Liver (tissue), 8 donors: ENCODE measurements at regions not wholly inside any gene's neighbourhood (a gene's known extent, or its start where the extent isn't known, plus 50 kb on each side); places are given as distances from the start of the nearest gene placed in this dataset.

Experiments
- DNase-seq: peaks from one replicate; pipeline ENCODE4 v3.0.0-alpha.2; 2017; ENCODE audit warnings: low spot score
- H3K27ac ChIP-seq, 2 donors: one replicate each; pipeline ENCODE4 v1.7.0; 2013; ENCODE audit warnings: inconsistent platforms in 2 of 2, low read length in 2 of 2, control low read depth in 1 of 2, low read depth in 1 of 2, mild to moderate bottlenecking in 1 of 2
- H3K27me3 ChIP-seq, 4 donors: one replicate each; pipeline versions ENCODE4 v1.6.1 to v1.7.0; 2013; ENCODE audit warnings: low read length in 3 of 4, inconsistent platforms in 1 of 4, mild to moderate bottlenecking in 1 of 4, moderate library complexity in 1 of 4; ENCODE audit not compliant: control insufficient read depth in 4 of 4, insufficient read depth in 4 of 4
- H3K36me3 ChIP-seq, 4 donors: one replicate each; pipeline versions ENCODE4 v1.6.1 to v1.7.0; 2013; ENCODE audit warnings: low read length in 3 of 4, mild to moderate bottlenecking in 3 of 4, low read depth in 1 of 4, moderate library complexity in 1 of 4; ENCODE audit not compliant: control insufficient read depth in 4 of 4, insufficient read depth in 3 of 4
- H3K4me1 ChIP-seq, 4 donors: one replicate each; pipeline versions ENCODE4 v1.6.1 to v1.7.0; 2013; ENCODE audit warnings: low read length in 3 of 4, mild to moderate bottlenecking in 3 of 4, moderate library complexity in 1 of 4; ENCODE audit not compliant: control insufficient read depth in 4 of 4, insufficient read depth in 4 of 4
- H3K4me3 ChIP-seq, 3 donors: one replicate each; pipeline versions ENCODE4 v1.6.1 to v1.7.0; 2013; ENCODE audit warnings: low read length in 3 of 3, control low read depth in 1 of 3, low read depth in 1 of 3, mild to moderate bottlenecking in 1 of 3
- H3K9ac ChIP-seq, 2 donors: one replicate each; pipeline ENCODE4 v1.7.0; 2013; ENCODE audit warnings: low read length in 2 of 2, mild to moderate bottlenecking in 2 of 2, moderate library complexity in 2 of 2, control low read depth in 1 of 2, low read depth in 1 of 2
- H3K9me3 ChIP-seq, 4 donors: one replicate each; pipeline versions ENCODE4 v1.6.1 to v1.7.0; 2013; ENCODE audit warnings: low read length in 3 of 4; ENCODE audit not compliant: control insufficient read depth in 4 of 4
- EGR1 ChIP-seq, 2 donors: IDR thresholded peaks; 2 replicates each; pipeline ENCODE4 v1.6.1; 2016 to 2018; ENCODE audit warnings: antibody characterized with exemption in 2 of 2, low read depth in 2 of 2
- FOXA1 ChIP-seq: IDR thresholded peaks from 2 replicates; pipeline ENCODE4 v1.6.1; 2016; ENCODE audit warnings: antibody characterized with exemption
- FOXA2 ChIP-seq: IDR thresholded peaks from 2 replicates; pipeline ENCODE4 v1.6.1; 2016; ENCODE audit warnings: antibody characterized with exemption
- GABPA ChIP-seq, 2 donors: IDR thresholded peaks in 1 of 2; conservative IDR thresholded peaks in 1 of 2; 2 replicates each; pipeline ENCODE4 v1.6.1; 2016; ENCODE audit warnings: antibody characterized with exemption in 2 of 2, mild to moderate bottlenecking in 1 of 2, moderate library complexity in 1 of 2
- HNF4A ChIP-seq, 2 donors: conservative IDR thresholded peaks; 2 replicates each; pipeline ENCODE4 v1.6.1; 2016; ENCODE audit warnings: antibody characterized with exemption in 2 of 2, mild to moderate bottlenecking in 2 of 2
- HNF4G ChIP-seq: IDR thresholded peaks from 2 replicates; pipeline ENCODE4 v1.6.1; 2016; ENCODE audit warnings: antibody characterized with exemption
- JUND ChIP-seq, 2 donors: IDR thresholded peaks; 2 replicates each; pipeline ENCODE4 v1.6.1; 2016; ENCODE audit warnings: antibody characterized with exemption in 2 of 2
- NR2F2 ChIP-seq: IDR thresholded peaks from 2 replicates; pipeline ENCODE4 v1.6.1; 2016; ENCODE audit warnings: antibody characterized with exemption
- RAD21 ChIP-seq, 2 donors: IDR thresholded peaks; 2 replicates each; pipeline ENCODE4 v1.6.1; 2016; ENCODE audit warnings: antibody characterized with exemption in 2 of 2, mild to moderate bottlenecking in 2 of 2
- RXRA ChIP-seq, 2 donors: IDR thresholded peaks; 2 replicates each; pipeline ENCODE4 v1.6.1; 2017 to 2018; ENCODE audit warnings: antibody characterized with exemption in 2 of 2, mild to moderate bottlenecking in 1 of 2
- SP1 ChIP-seq: IDR thresholded peaks from 2 replicates; pipeline ENCODE4 v1.6.1; 2018; ENCODE audit warnings: antibody characterized with exemption, mild to moderate bottlenecking
- TAF1 ChIP-seq: conservative IDR thresholded peaks from 2 replicates; pipeline ENCODE4 v1.6.1; 2016; ENCODE audit warnings: antibody characterized with exemption, mild to moderate bottlenecking
- YY1 ChIP-seq: IDR thresholded peaks from 2 replicates; pipeline ENCODE4 v1.6.1; 2016; ENCODE audit warnings: antibody characterized with exemption, mild to moderate bottlenecking
- WGBS: extraction: QIAGEN DNeasy Blood & Tissue Kit; methylation state at CpG from one replicate; pipeline ENCODE4 v1.1.7; 2013; 5-methylcytosine and 5-hydroxymethylcytosine counted together
- TF ChIP-seq, protein P1 (sequence below): IDR thresholded peaks from 2 replicates; pipeline ENCODE4 v1.6.1; 2016; ENCODE audit warnings: antibody characterized with exemption, mild to moderate bottlenecking
- TF ChIP-seq, protein P2 (sequence below): IDR thresholded peaks from 2 replicates; pipeline ENCODE4 v1.6.1; 2016; ENCODE audit warnings: antibody characterized with exemption
- TF ChIP-seq, protein P3 (sequence below): fragments of 150-350 bp; IDR thresholded peaks from 2 replicates; pipeline ENCODE4 v1.5.1; 2017; ENCODE audit warnings: improper control_type of control experiment, low read depth, low read length; ENCODE audit not compliant: missing input control
- TF ChIP-seq, protein P4 (sequence below): IDR thresholded peaks from 2 replicates; pipeline ENCODE4 v1.6.1; 2016; ENCODE audit warnings: antibody characterized with exemption
- donor health status: healthy.
- donor health status: healthy.
- donor health status: healthy.
- donor health status: healthy.
- donor health status: healthy.

DNA sequence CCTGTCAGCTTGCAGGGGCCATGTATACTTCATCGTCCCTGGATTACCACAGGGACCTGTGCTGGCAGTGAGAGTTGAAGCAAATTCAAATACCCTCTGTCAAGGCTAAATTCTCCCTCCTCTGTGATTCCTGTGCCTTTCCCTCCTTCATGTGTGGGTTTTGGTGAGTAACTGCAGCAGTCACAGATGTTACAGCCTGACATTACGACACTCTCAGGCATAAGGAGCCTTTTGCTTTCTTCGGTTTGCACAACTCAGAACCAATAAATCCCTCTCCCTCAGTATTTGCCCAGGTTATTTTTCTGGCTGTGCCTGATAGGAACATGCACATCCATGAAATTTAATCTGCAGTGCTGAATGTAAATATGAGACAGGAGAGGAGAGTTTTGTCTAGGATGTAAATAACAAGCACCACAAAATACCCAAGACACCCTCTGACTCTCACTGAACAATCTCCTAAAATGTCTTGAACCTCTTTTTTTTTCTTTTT lies 997.2 kb upstream of the GHITM start:
- Histone ChIP-seq H3K9ac (no peak overlapping the region), H3K27me3 (no peaks in the 10 kb centered on the region), H3K9me3 (no peaks in the 10 kb centered on the region), H3K4me1 (no peaks in the 10 kb centered on the region), H3K27ac (no peak overlapping the region), H3K4me3 (no peak overlapping the region), H3K36me3 (no peaks in the 10 kb centered on the region)
- DNase-seq: no peak
- TF ChIP-seq SP1: no peak
- TF ChIP-seq YY1: no peak
- no peak for TF ChIP-seq JUND (IDR thresholded peaks at IDR 0.05)
- TF ChIP-seq EGR1 (IDR thresholded peaks at IDR 0.05; ENCODE audit: low read depth in 2 of 2): no peak
- no peak for TF ChIP-seq RXRA (IDR thresholded peaks at IDR 0.05)
- TF ChIP-seq FOXA2: no peak
- TF ChIP-seq, protein P1, sequence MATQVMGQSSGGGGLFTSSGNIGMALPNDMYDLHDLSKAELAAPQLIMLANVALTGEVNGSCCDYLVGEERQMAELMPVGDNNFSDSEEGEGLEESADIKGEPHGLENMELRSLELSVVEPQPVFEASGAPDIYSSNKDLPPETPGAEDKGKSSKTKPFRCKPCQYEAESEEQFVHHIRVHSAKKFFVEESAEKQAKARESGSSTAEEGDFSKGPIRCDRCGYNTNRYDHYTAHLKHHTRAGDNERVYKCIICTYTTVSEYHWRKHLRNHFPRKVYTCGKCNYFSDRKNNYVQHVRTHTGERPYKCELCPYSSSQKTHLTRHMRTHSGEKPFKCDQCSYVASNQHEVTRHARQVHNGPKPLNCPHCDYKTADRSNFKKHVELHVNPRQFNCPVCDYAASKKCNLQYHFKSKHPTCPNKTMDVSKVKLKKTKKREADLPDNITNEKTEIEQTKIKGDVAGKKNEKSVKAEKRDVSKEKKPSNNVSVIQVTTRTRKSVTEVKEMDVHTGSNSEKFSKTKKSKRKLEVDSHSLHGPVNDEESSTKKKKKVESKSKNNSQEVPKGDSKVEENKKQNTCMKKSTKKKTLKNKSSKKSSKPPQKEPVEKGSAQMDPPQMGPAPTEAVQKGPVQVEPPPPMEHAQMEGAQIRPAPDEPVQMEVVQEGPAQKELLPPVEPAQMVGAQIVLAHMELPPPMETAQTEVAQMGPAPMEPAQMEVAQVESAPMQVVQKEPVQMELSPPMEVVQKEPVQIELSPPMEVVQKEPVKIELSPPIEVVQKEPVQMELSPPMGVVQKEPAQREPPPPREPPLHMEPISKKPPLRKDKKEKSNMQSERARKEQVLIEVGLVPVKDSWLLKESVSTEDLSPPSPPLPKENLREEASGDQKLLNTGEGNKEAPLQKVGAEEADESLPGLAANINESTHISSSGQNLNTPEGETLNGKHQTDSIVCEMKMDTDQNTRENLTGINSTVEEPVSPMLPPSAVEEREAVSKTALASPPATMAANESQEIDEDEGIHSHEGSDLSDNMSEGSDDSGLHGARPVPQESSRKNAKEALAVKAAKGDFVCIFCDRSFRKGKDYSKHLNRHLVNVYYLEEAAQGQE: no peak
- TF ChIP-seq, protein P2, sequence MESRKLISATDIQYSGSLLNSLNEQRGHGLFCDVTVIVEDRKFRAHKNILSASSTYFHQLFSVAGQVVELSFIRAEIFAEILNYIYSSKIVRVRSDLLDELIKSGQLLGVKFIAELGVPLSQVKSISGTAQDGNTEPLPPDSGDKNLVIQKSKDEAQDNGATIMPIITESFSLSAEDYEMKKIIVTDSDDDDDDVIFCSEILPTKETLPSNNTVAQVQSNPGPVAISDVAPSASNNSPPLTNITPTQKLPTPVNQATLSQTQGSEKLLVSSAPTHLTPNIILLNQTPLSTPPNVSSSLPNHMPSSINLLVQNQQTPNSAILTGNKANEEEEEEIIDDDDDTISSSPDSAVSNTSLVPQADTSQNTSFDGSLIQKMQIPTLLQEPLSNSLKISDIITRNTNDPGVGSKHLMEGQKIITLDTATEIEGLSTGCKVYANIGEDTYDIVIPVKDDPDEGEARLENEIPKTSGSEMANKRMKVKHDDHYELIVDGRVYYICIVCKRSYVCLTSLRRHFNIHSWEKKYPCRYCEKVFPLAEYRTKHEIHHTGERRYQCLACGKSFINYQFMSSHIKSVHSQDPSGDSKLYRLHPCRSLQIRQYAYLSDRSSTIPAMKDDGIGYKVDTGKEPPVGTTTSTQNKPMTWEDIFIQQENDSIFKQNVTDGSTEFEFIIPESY: no peak
- no peak for TF ChIP-seq GABPA (IDR thresholded peaks at IDR 0.05 in 1 of 2, conservative IDR thresholded peaks at IDR 0.05 in 1 of 2)
- WGBS: 76% methylated on average over 3 of the region's 3 CpGs

DNA sequence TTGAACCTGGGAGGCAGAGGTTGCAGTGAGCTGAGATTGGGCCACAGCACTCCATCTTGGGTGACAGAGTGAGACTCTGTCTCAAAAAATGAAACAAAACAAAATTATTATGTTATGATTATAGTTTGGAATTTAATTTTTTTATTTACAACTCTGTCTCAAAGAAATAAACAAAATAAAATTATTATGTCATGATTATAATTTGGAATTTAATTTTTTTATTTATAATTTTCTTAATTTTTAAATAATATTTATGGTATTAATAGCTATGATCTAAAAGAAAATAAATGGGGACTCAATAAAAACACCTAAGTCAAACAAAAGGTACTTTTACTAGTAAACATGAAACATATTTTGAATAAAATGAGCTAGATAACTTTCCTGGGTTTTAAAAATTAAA lies 994.8 kb upstream of the GHITM start:
- H3K36me3 ChIP-seq: no peaks in the 10 kb centered on the region
- H3K27ac ChIP-seq: no peak overlapping the region
- H3K4me3 ChIP-seq: no peak overlapping the region
- no peaks in the 10 kb centered on the region for H3K27me3 ChIP-seq
- no peaks in the 10 kb centered on the region for H3K9me3 ChIP-seq
- H3K9ac ChIP-seq: no peak overlapping the region
- no peaks in the 10 kb centered on the region for H3K4me1 ChIP-seq
- DNase-seq: no peak
- TF ChIP-seq, protein P3, sequence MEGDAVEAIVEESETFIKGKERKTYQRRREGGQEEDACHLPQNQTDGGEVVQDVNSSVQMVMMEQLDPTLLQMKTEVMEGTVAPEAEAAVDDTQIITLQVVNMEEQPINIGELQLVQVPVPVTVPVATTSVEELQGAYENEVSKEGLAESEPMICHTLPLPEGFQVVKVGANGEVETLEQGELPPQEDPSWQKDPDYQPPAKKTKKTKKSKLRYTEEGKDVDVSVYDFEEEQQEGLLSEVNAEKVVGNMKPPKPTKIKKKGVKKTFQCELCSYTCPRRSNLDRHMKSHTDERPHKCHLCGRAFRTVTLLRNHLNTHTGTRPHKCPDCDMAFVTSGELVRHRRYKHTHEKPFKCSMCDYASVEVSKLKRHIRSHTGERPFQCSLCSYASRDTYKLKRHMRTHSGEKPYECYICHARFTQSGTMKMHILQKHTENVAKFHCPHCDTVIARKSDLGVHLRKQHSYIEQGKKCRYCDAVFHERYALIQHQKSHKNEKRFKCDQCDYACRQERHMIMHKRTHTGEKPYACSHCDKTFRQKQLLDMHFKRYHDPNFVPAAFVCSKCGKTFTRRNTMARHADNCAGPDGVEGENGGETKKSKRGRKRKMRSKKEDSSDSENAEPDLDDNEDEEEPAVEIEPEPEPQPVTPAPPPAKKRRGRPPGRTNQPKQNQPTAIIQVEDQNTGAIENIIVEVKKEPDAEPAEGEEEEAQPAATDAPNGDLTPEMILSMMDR: no peak
- no peak for TF ChIP-seq RAD21 (IDR thresholded peaks at IDR 0.05)
- TF ChIP-seq NR2F2: no peak
- TF ChIP-seq, protein P1: no peak
- TF ChIP-seq RXRA (IDR thresholded peaks at IDR 0.05): no peak
- no peak for TF ChIP-seq FOXA1
- TF ChIP-seq FOXA2: no peak
- TF ChIP-seq SP1: no peak
- no peak for TF ChIP-seq GABPA (IDR thresholded peaks at IDR 0.05 in 1 of 2, conservative IDR thresholded peaks at IDR 0.05 in 1 of 2)
- TF ChIP-seq HNF4G: no peak
- TF ChIP-seq, protein P4, sequence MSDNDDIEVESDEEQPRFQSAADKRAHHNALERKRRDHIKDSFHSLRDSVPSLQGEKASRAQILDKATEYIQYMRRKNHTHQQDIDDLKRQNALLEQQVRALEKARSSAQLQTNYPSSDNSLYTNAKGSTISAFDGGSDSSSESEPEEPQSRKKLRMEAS: no peak
- TF ChIP-seq HNF4A (conservative IDR thresholded peaks at IDR 0.05): no peak
- no peak for TF ChIP-seq TAF1
- TF ChIP-seq JUND (IDR thresholded peaks at IDR 0.05): no peak
- TF ChIP-seq, protein P2: no peak
